ENCODE measurements at regions not wholly inside any gene's neighbourhood (a gene's known extent, or its start where the extent isn't known, plus 50 kb on each side); places are given as distances from the start of the nearest gene placed in this dataset.

- intact Hi-C loops (cut with DNase I) = no loop called here
- TF ChIP-seq POLR2A (IDR thresholded peaks at IDR 0.05) (no peak), CTCF (IDR thresholded peaks at IDR 0.05) (no peak)
Observed at GRCh38 chr18:53894675-53895442, 329.6 kb downstream of the MBD2 start.

GRCh38 chr18:53887447-53887846 lies 337.0 kb downstream of the MBD2 start:
- Histone ChIP-seq H3K4me1 (no peaks in the 10 kb centered on the region), H3K36me3 (no peaks in the 10 kb centered on the region), H3K27ac (no peak overlapping the region), H3K9me3 (no peaks in the 10 kb centered on the region), H3K27me3 (no peaks in the 10 kb centered on the region), H3K4me3 (replicated peaks in 1 of 3) (no peak overlapping the region)
- TF ChIP-seq POLR2A (IDR thresholded peaks at IDR 0.05) (no peak), CTCF (IDR thresholded peaks at IDR 0.05) (no peak)
- intact Hi-C loops (cut with DNase I) = no loop called here
- 91 to 97% methylated on average over 3 of the region's 3 CpGs for WGBS, 2 donors
- DNase-seq = no peak

More at GRCh38 chr18:53894675-53895442, 329.6 kb downstream of the MBD2 start:
- H3K27me3 ChIP-seq = no peaks in the 10 kb centered on the region
- H3K27ac ChIP-seq = no peak overlapping the region
- no peaks in the 10 kb centered on the region for H3K4me1 ChIP-seq
- no peaks in the 10 kb centered on the region for H3K9me3 ChIP-seq
- no peak overlapping the region for H3K4me3 ChIP-seq (replicated peaks in 1 of 3)
- WGBS, 2 donors = 83 to 84% methylated on average over 5 of the region's 5 CpGs
- H3K36me3 ChIP-seq = no peaks in the 10 kb centered on the region
- no peak for DNase-seq

GRCh38 chr18:53886058-53886457 lies 338.4 kb downstream of the MBD2 start:
- Histone ChIP-seq H3K27me3 (no peaks in the 10 kb centered on the region), H3K4me1 (no peaks in the 10 kb centered on the region), H3K4me3 (replicated peaks in 1 of 3) (no peak overlapping the region), H3K9me3 (no peaks in the 10 kb centered on the region), H3K27ac (no peak overlapping the region), H3K36me3 (no peaks in the 10 kb centered on the region)
- WGBS, 2 donors = 80 to 83% methylated on average over 1 of the region's 1 CpG
- intact Hi-C loops (cut with DNase I) = no loop called here
- no peak for DNase-seq
- no peak for TF ChIP-seq POLR2A (IDR thresholded peaks at IDR 0.05)
- no peak for TF ChIP-seq CTCF (IDR thresholded peaks at IDR 0.05)

GRCh38 chr18:53883771-53884170 lies 340.7 kb downstream of the MBD2 start:
- intact Hi-C loops (cut with DNase I) = no loop called here
- Histone ChIP-seq H3K9me3 (no peaks in the 10 kb centered on the region), H3K27ac (no peak overlapping the region), H3K36me3 (no peaks in the 10 kb centered on the region), H3K4me1 (no peaks in the 10 kb centered on the region), H3K27me3 (no peaks in the 10 kb centered on the region), H3K4me3 (replicated peaks in 1 of 3) (no peak overlapping the region)
- WGBS, 2 donors = 91 to 95% methylated on average over 2 of the region's 2 CpGs
- DNase-seq = no peak
- TF ChIP-seq POLR2A (IDR thresholded peaks at IDR 0.05) = no peak
- no peak for TF ChIP-seq CTCF (IDR thresholded peaks at IDR 0.05)

- WGBS, 2 donors = 72 to 78% methylated on average over 2 of the region's 2 CpGs
- Histone ChIP-seq H3K27me3 (no peaks in the 10 kb centered on the region), H3K9me3 (no peaks in the 10 kb centered on the region), H3K4me3 (replicated peaks in 1 of 3) (no peak overlapping the region), H3K27ac (no peak overlapping the region), H3K36me3 (no peaks in the 10 kb centered on the region), H3K4me1 (no peaks in the 10 kb centered on the region)
- TF ChIP-seq POLR2A (IDR thresholded peaks at IDR 0.05) = no peak
- TF ChIP-seq CTCF (IDR thresholded peaks at IDR 0.05) = no peak
- intact Hi-C loops (cut with DNase I) = no loop called here
- DNase-seq = no peak
Observed at GRCh38 chr18:53874103-53874502, 350.4 kb downstream of the MBD2 start.

All from thyroid gland (tissue), 4 donors.